Right ventricle myocardium inferior (tissue), 1 donor: ENCODE measurements at regions not wholly inside any gene's neighbourhood (a gene's known extent, or its start where the extent isn't known, plus 50 kb on each side); places are given as distances from the start of the nearest gene placed in this dataset.
"Not testable (repeated sequence)": the region's sequence is repeated elsewhere in the genome, so short reads cannot be mapped to it uniquely, and the experiment has no call there.

Experiments
- ATAC-seq: fragments of 200-7000 bp; cut with Tn5 transposase; one replicate; pipeline ENCODE4 v1.9.1; 2020; ENCODE audit warnings: mild to moderate bottlenecking, moderate library complexity
- DNase-seq: peaks from one replicate; pipeline ENCODE4 v3.0.0; 2021; ENCODE audit errors: missing footprints
- intact Hi-C: fragments of 100-400 bp; cut with DNase I; formaldehyde crosslinking; loops from one replicate; pipeline ENCODE4 v1.11.0; 2022
- donor health status: DM: no; HTN: yes; CAD: no; lungs with severe emphysema.

DNA sequence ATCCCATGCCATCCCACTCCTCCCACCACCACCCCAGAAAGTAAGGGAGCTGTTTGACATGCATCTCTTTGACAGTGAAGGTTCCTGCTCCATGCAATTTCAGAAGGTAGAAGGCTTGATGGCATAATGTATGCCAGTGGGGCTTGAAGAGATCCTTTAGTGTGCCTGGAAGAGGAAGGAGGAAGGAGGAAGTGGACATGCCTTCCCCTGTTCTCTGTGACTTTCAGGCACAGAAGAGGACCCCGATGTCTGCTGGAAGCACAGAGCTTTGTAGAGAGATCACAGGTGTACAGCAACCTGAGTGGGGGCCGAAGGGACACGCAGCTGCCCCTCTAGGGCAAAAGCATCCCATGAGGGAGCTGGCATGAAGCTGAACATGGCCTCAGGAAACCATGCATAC, 171.6 kb downstream of the CD47 start:
- intact Hi-C loops: no loop called here
- ATAC-seq: no peak

DNA sequence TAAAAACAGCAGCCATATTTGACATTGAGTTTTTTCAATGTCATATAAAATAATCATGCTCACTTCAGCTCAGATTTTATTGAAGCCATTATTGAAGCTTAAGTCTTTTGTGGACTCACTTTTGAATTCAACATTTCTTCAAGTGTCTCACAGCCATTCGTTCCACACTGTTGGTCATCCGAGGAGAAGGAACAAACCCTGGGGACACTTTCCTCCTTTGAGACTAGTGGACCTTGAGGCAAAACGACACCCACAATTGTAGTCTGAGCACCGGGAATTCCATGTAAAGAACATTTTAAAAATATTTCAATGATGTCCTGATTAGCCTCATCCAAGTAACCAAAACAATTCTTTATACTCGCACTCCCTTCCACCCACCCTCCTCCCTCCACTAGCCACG, 174.7 kb downstream of the CD47 start:
- no peak for ATAC-seq
- intact Hi-C loops: no loop called here
- no peak for DNase-seq

More for the DNA sequence above, 171.6 kb downstream of the CD47 start:
- DNase-seq: no peak

DNA sequence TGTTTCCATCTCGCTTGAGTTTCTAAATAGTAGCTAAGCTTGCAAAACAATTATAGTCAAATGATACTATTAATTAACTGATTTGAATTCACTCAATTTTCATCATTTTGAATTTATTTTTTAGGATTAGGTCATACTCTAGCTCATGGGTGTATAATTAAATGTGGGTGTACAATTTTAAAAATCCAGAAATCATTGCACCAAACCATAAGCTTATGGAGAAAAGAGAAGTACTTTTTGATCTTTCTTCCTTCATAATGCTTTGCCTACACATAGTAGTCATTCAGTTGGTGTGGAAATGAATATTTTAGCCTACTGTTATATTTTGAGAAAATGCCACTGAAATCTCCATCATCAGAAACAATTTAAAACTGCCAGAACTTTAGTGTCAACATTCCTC, 175.1 kb downstream of the CD47 start:
- intact Hi-C loops: no loop called here
- no peak for DNase-seq
- no peak for ATAC-seq

DNA sequence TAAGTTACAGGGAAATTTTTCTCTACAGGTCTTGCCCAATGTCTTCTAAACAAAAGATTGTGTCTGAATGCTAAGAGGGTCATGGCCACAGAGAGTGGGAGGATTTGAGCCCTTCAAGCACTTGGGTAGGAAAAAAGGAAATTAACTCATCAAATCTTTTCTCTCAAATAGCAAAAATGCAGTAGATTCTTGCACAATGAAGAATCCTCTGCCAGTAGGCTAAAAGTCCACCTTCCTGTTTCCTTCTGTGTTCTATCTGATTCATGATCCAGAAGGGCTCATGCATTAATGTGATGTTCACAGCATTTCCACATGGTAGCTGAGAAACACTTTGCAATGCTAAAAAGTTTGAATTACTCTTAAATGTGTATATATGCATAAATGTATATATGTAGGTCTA, 177.1 kb downstream of the CD47 start:
- intact Hi-C loops: no loop called here
- DNase-seq (no peak), ATAC-seq (no peak)

DNA sequence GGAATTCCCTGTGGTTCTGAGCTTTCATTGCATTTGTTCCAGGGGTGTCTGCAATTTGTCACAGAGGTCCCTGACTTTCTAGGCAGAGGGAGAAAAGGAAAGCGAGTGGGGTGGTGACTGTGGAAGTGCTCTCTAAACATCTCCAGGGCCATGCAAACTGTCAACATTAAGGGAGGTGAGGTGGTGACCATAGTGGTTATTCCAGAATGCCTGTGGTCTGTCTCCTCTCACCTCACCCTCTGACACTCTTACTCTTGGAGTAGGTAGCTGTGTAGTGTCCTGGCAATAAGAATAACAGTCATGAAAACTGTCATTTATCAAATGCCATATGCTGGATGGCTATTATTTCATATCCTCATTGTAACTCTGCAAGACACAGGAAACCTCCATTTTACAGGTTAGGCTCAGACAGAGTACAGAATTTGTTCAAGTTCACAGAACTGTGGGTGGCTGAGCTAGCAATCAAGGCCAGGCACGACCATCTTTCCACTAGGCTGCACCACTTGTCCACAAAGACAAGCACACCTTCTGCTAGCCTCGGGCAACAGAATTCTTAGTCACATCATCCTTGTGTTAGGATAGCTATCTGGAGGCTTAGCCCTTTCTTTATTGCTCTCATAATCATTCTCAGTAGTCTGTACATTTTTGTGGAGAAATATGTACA, 179.4 kb downstream of the CD47 start:
- ATAC-seq (peak; percentile 83), DNase-seq (no peak)
- intact Hi-C loops: no loop called here

DNA sequence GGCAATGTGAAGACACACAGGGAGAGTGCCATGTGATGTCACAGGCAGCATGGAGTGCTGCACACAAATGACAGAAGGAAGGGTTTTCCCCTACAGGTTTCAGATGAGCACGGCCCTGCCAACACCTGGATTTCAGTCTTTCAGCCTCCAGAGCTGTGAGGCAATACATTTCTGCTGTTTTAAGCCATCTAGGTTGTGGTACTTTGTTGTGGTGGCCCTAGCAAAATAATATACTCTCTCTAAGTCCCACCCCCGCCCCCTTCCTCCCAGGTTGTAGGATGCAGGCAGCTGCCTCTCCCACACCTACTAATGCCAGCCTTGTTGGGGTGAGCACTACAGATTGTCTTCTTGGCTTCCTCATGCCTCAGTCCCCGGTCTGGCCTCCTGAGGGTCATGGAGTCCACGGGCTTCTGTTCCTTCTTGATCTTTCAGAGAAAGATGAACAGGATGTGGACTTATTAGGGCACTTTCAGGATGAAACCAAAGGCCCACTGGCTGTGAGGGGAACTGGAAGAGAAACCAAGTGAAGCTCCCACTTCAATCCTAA, 180.0 kb downstream of the CD47 start:
- DNase-seq (no peak), ATAC-seq (no peak)
- intact Hi-C loops: no loop called here

DNA sequence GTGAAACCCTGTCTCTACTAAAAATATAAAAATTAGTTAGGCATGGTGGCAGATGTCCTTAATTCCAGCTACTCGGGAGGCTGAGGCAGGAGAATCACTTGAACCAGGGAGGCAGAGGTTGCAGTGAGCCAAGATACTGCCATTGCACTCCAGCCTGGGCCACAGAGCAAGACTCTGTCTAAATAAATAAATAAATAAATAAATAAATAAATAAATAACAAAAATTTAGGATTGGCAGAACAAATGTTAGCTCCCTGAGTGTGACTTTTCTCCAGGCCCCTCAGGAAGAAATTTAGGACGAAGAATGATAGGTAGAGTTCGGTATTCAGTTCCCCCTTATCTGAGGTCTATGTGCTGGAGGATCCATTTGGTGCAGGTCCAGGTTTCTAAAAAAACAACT, 181.2 kb downstream of the CD47 start:
- ATAC-seq, intact Hi-C loops, DNase-seq: not testable (repeated sequence)

DNA sequence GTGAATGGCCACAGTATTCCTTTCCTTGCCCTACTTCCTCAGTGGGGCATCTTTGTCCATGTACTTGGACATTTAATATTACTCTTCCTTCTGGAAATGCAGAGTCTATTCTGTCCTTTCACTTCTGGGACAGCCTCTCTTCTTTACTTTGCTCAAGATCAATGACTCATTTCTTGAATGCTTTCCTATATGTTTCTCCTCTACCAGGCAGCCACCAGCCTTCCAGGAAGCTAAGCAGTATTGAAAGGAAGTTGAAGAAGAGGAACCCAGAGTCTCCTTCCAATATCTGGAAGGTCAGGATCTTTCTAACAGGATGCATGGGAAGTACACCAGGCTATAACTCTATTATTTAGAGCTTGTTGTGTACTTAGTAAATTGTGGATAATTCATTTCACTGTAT, 182.8 kb downstream of the CD47 start:
- ATAC-seq (no peak), DNase-seq (no peak)
- intact Hi-C loops: no loop called here

DNA sequence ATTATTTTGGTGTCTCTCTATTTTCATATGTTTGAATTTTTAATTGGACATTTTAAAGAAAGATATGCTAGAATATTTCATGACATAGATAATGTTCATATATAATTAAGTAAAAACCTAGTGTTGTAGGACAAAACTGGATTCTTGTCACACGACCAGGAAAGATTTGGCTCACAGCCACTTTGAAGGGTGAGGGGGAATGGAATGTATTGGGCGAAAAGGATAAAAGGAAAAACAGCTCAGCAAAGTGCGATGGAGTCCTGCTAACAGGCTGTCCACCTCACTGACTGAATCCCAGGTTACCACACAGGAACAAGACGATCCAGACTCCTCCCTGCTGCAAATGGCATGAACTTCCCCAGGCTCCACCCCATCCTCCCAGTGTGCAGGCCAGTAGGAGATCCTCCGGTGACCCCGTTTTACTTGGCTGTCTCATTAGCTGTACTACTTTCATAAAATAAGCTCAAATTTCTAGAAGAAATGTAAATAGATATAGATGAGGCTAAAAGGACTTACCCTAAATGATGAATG, 186.2 kb downstream of the CD47 start:
- ATAC-seq: no peak

DNA sequence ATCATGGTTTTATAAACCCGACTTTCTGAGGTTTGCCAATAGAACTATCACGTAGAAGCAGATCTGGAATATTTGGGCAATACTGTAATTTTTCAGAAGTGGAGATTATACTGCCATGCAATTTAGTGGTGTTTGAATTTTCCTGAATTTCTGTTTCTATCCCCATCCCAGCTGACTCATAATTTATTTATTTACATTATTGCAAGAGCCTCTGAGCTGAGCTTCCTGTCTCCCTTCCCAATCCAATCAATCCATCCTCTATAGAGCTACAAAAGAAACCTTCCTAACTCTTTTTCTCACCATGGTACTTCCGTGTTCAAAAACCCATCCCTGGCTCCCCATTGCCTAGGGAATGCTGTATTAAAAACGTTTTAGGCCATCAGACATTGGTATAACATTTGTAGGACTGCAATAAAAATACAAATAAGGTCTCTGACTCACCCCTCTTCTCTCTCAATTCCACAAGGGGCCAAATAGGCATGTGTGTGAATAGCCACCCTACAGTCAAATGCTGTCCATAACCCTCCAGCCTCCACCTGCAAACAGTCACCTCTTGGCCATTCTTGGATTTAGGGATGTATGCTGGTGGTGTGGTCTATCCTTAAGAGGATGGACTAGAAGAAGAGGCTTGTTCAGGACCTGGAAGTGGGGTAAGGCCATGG, 190.7 kb downstream of the CD47 start:
- ATAC-seq (no peak), DNase-seq (no peak)
- intact Hi-C loops: no loop called here

More for the DNA sequence above, 186.2 kb downstream of the CD47 start:
- intact Hi-C loops: no loop called here
- DNase-seq: no peak

DNA sequence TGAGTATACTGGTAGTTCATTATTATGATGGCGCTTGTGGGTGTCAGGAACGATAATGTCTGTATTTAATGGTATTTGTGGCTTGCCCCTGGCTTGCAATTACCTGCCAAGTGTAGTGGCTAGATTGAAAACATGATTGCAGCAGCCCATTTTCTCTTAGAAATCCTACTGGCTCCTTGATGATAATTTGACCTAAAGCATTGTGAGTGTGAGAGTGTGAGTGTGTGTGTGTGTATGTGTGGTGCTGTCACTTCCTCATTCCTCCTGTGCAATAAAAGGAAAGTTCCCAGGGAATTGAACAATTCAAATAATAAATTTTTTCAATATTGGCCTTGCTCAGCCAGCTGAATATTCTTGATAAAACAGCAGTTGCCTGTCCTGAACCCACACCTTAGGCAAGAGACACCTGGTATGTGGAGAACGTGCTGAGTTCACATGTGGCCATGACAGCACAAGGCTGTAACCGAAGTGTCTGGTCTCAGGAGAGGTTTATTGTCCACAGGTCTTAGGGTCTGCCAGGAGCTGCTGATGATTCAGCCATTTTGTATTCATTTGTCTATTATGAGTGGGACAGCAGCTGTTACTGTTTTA, 193.3 kb downstream of the CD47 start:
- ATAC-seq (no peak), DNase-seq (no peak)
- intact Hi-C loops: no loop called here

DNA sequence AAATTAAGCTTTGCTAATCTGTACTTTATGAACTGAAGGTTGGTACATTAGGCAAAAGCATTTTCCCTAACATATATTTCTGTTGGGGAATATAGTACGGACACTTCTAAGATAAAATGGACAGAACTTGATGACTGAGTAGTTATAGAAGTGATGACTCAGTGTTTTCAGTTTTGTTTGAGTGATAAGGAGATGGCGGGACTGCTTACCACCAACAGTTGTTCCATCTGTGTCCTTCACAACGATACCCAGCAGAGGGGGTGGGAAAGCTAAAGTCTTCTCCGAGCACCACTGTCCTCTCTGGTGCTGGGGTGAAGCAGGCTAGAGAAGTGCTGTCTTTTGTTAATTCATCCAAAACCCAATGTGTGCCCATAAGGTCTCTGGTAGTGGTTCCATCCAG, 195.8 kb downstream of the CD47 start:
- no peak for DNase-seq
- ATAC-seq: no peak
- intact Hi-C loops: no loop called here

DNA sequence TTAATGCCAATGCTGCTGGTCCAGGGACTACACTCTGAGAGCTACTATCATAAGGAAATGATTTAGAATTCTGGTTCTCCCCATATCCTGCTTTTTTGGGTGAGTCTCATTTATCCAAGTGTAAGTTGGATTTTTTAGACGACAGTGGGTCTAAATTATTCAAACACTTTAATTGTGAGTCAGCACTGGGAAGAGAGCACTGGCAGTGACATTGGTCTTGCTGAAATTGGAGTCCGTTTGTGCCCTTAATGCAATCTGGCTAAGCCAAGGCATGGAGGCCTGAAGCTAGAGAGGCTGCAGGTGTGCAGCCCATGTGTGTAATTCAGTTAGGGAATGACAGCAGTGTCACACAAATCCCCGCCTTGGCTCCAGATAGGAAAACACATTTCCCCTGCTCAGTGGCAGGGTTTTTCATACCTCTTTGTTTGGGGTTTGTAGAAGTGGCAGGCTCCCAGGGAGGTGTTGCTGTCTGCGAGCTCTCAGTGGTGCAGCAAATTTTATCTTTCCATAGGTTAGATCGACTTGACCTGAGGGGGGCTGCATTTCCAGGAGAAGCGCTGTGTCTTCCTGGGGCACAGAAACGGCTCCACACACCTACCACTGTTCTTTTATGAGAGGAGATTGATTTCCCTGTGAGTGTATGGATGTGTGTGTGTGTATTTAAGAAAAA, 197.7 kb downstream of the CD47 start:
- DNase-seq (no peak), ATAC-seq (no peak)
- intact Hi-C loops: no loop called here

DNA sequence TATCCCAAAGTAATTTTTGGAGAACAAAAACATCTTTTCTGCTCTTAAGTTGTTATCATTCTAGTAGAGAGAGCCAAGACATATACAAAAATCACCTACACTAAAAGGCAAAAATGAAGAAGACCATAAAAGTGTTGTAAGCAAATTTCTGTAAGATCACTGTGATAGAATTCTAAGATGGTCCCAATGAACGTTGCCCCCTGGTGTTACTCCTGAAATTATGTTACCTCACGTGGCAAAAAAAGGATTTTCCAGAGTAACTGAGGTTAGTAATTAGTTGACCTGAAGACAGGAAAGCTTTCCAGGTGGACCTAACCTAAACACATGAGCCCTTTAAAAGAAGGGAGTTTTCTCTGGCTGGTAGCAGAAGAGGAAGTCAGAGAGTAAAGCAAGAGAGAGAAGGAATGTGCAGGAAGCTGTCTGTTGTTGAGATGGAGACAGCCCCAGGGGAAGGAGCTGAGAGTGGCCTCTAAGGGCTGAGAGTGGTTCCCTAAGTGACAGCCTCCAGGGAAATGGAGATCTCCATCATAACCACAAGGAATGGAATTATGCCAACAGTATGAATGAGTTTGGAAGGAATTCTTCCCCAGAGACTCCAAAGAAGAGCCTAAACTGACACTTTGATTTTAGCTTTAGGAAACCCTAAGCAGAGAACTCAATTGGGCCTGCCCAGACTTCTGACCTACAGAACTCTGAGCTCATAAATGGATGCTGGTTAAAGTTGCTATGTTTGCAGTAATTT, 205.9 kb downstream of the CD47 start:
- no peak for ATAC-seq
- DNase-seq: no peak
- intact Hi-C loops: no loop called here

DNA sequence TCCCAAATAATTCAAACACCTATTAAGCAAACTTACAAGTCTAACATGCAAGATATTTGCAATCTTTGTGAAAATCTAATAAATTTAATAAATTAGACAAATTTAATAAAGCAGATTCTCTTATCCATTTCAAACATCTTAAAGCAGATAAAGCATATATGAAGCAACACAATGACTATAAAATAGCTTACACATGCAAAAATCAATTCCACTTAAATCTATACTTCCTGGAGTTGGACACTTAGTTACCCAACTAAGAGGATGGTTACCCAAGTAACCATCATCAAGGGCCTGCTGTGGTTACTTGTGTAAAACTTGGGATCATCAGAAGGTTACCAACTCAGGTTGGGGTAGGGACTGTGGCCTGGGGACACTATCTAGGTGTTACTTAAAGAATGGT, 206.8 kb downstream of the CD47 start:
- intact Hi-C loops: no loop called here
- DNase-seq (no peak), ATAC-seq (no peak)

DNA sequence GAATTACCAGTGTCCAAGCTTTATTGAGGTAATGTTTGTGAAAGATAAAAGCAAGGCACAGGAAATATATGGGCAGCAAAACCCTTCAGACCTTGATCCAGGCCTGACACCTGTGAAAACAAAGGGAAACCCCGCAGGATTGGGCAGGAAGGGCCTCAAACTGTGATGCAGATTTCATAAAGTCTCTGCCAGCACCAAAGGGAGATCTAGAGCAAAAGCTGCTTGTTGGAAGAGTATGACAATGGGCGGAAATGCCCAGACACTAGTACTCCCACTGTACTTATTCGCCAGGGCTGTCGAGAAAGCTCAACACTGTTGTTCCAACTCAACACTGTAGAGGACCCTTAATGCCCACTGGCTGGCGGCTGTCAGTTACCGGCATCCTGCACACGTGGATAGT, 207.9 kb downstream of the CD47 start:
- no peak for ATAC-seq
- intact Hi-C loops: no loop called here
- DNase-seq: no peak

DNA sequence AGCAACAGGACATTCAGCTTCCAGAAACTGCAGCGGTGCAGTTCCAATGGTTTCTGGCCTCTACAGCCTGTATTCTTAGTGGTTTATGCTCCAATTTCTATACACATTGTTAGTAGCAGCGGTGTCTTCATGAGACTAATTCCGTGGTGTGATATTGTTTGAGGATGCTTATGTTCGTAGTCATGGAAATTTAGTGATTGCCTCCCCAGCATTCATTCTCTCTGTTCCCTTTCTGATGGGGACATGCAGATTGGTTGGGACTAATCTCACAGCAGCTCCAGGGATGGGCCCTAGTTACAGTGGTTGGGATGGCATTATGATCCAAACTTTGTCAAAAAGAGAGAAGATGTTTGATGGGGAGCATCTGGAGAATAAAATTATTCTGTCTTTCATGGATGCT, 208.6 kb downstream of the CD47 start:
- DNase-seq (no peak), ATAC-seq (no peak)
- intact Hi-C loops: no loop called here

DNA sequence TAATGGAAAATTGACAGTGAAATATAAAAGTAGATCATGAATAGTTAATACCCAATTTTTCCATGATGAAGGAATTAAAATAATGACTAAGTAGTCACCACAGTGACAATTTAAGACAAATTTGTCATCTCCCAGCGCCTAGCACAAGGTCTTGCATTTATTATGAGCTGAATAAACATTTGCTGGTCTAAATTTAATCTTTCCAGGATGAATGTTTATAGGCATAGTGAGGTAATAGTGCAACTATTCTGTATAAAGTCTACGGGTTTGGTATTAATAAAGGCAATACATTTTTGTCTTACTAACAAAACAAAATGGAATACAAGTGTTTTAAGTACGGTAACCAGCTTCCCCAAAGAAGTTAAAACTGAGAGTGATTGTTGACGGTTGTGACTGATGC, 209.3 kb downstream of the CD47 start:
- intact Hi-C loops: no loop called here
- DNase-seq: no peak
- no peak for ATAC-seq

DNA sequence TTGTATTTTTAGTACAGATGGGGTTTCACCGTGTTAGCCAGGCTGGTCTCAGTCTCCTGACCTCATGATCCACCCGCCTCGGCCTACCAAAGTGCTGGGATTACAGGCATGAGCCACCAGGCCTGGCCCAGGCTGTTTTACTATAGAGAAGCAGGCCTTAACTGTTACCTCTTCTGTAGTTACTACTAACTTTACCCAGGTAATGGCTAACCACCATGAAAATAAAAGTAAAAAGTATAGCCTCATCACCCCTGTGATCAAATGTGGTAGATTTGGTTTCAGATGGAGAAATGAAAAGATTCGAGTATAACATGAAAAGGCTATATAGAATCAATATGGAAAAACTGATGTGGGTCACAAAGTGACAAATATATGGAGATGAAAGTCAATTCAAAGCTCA, 210.1 kb downstream of the CD47 start:
- ATAC-seq: no peak
- intact Hi-C loops: no loop called here
- DNase-seq: no peak
